HCT116 (cell line): ENCODE measurements at regions not wholly inside any gene's neighbourhood (a gene's known extent, or its start where the extent isn't known, plus 50 kb on each side); places are given as distances from the start of the nearest gene placed in this dataset.

Source experiments
- ATAC-seq: fragments of 200-7000 bp; cut with Tn5 transposase; 2 replicates; pipeline ENCODE4 v1.9.1; 2020; ENCODE audit warnings: mild to moderate bottlenecking, moderate library complexity
- BruUV-seq: library from RNA; stranded (reverse); fragments of 400-500 nt; replicated peaks from 2 replicates; lab custom pipeline; 2021; lab: Mats Ljungman, UMichigan
- CTCF ChIA-PET: fragments of 300-600 bp; sonication (Branson Sonifier 250); formaldehyde crosslinking; loops from one replicate; lab custom pipeline; 2021; ENCODE audit warnings: antibody characterized with exemption; lab: Charles Lee
- POLR2A ChIA-PET: fragments of 300-600, 350-600 bp; sonication (Branson Sonifier 250); formaldehyde crosslinking; loops from one replicate; lab custom pipeline; 2021; ENCODE audit warnings: antibody characterized with exemption; lab: Charles Lee
- RAD21 ChIA-PET, 2 experiments: fragments of 300-600 bp; sonication (Branson Sonifier 250); formaldehyde crosslinking; loops; one replicate each; lab custom pipeline; 2023; ENCODE audit warnings: low total read pairs in 2 of 2; ENCODE audit not compliant: uncharacterized antibody in 2 of 2, unreplicated experiment in 2 of 2, low non-redundant PET in 1 of 2; lab: Charles Lee
- DNase-seq: peaks from one replicate; pipeline ENCODE4 v3.0.0-alpha.2; 2010; ENCODE audit warnings: low read depth, low spot score
- H2AFZ ChIP-seq: fragments of 200-600 bp; shearing (Covaris generic), sonication (generic); 2 replicates; pipeline ENCODE4 v1.6.1; 2017; ENCODE audit warnings: low read depth, mixed run types, mixed read lengths, antibody characterized with exemption, low read length; ENCODE audit not compliant: poor library complexity, severe bottlenecking
- H3K27ac ChIP-seq: 2 replicates; pipeline ENCODE4 v1.5.1; 2012; ENCODE audit warnings: low read depth, low read length
- H3K27me3 ChIP-seq: fragments of 200-600 bp; sonication (generic); 2 replicates; pipeline ENCODE4 v1.6.1; 2016; ENCODE audit warnings: mixed run types, low read length, mixed read lengths; ENCODE audit not compliant: insufficient read depth
- H3K36me3 ChIP-seq, 2 experiments: fragments of 200-500 bp in 1 of 2; fragments of 200-600 bp in 1 of 2; sonication (Bioruptor generic) in 1 of 2; sonication (generic) in 1 of 2; 2 replicates each; pipeline versions ENCODE4 v1.5.1 to v1.6.1; 2014 to 2016; ENCODE audit warnings: low read length in 2 of 2, inconsistent platforms in 1 of 2, mixed read lengths in 1 of 2, mixed run types in 1 of 2; ENCODE audit not compliant: insufficient read depth in 2 of 2, control insufficient read depth in 1 of 2
- H3K4me1 ChIP-seq, 2 experiments: fragments of 200-600 bp in 1 of 2; sonication (generic) in 1 of 2; 2 replicates each; pipeline versions ENCODE4 v1.5.1 to v1.6.1; 2012 to 2017; ENCODE audit warnings: low read length in 2 of 2, inconsistent platforms in 1 of 2, mild to moderate bottlenecking in 1 of 2, mixed read lengths in 1 of 2, mixed run types in 1 of 2, moderate library complexity in 1 of 2; ENCODE audit not compliant: insufficient read depth in 2 of 2, control insufficient read depth in 1 of 2
- H3K4me2 ChIP-seq: fragments of 200-600 bp; sonication (generic); 2 replicates; pipeline ENCODE4 v1.6.1; 2017; ENCODE audit warnings: mixed run types, low read length, mixed read lengths
- H3K4me3 ChIP-seq, 2 experiments: fragments of 200-600 bp in 1 of 2; sonication (generic) in 1 of 2; replicated peaks in 1 of 2; 2 replicates each; pipeline ENCODE4 v1.5.1; 2011 to 2016; ENCODE audit warnings: low read length in 2 of 2, control low read depth in 1 of 2, low read depth in 1 of 2, mild to moderate bottlenecking in 1 of 2, mixed read lengths in 1 of 2, mixed run types in 1 of 2
- H3K79me2 ChIP-seq: fragments of 200-600 bp; sonication (generic); 2 replicates; pipeline ENCODE4 v1.6.1; 2017; ENCODE audit warnings: mild to moderate bottlenecking, mixed run types, low read length, moderate library complexity, mixed read lengths; ENCODE audit not compliant: insufficient read depth
- H3K9ac ChIP-seq: fragments of 200-600 bp; sonication (generic); 2 replicates; pipeline ENCODE4 v1.6.1; 2016; ENCODE audit warnings: low read length, mixed read lengths
- H3K9me2 ChIP-seq: fragments of 200-600 bp; sonication (generic), shearing (Covaris generic); 2 replicates; pipeline ENCODE4 v1.6.1; 2017; ENCODE audit warnings: mixed run types, mild to moderate bottlenecking, moderate library complexity; ENCODE audit not compliant: insufficient read depth
- H3K9me3 ChIP-seq, 2 experiments: fragments of 200-500 bp in 1 of 2; fragments of 200-600 bp in 1 of 2; sonication (Bioruptor generic) in 1 of 2; sonication (generic) in 1 of 2; 2 replicates each; pipeline ENCODE4 v1.6.1; 2014 to 2017; ENCODE audit warnings: low read length in 2 of 2, mixed read lengths in 2 of 2, inconsistent platforms in 1 of 2, low read depth in 1 of 2, mild to moderate bottlenecking in 1 of 2, mixed run types in 1 of 2, moderate library complexity in 1 of 2; ENCODE audit not compliant: control insufficient read depth in 1 of 2, insufficient read depth in 1 of 2
- H4K20me1 ChIP-seq: fragments of 200-600 bp; sonication (generic), shearing (Covaris generic); 2 replicates; pipeline ENCODE4 v1.6.1; 2017; ENCODE audit warnings: mixed run types, mild to moderate bottlenecking, moderate library complexity; ENCODE audit not compliant: insufficient read depth
- CBX3 ChIP-seq: IDR thresholded peaks from 2 replicates; pipeline ENCODE4 v1.6.1; 2012; ENCODE audit warnings: low read depth
- CEBPB ChIP-seq: IDR thresholded peaks from 2 replicates; pipeline ENCODE4 v1.6.1; 2012; ENCODE audit warnings: low read depth
- EGR1 ChIP-seq: IDR thresholded peaks from 2 replicates; pipeline ENCODE4 v1.6.1; 2012; ENCODE audit warnings: low read depth
- ELF1 ChIP-seq: IDR thresholded peaks from 2 replicates; pipeline ENCODE4 v1.6.1; 2012; ENCODE audit warnings: low read depth, borderline replicate concordance
- EZH2 ChIP-seq: fragments of 200-600 bp; sonication (generic); IDR thresholded peaks from 2 replicates; pipeline ENCODE4 v1.6.1; 2017; ENCODE audit warnings: antibody characterized with exemption, mixed run types
- EZH2phosphoT487 ChIP-seq: fragments of 200-600 bp; IDR thresholded peaks from 2 replicates; pipeline ENCODE4 v1.6.1; 2018; ENCODE audit warnings: antibody characterized with exemption, borderline replicate concordance
- SP1 ChIP-seq: IDR thresholded peaks from 2 replicates; pipeline ENCODE4 v1.6.1; 2012; ENCODE audit warnings: low read depth
- TCF7L2 ChIP-seq: IDR thresholded peaks from 2 replicates; pipeline ENCODE4 v1.7.0; 2011; ENCODE audit warnings: borderline replicate concordance, inconsistent platforms; ENCODE audit not compliant: insufficient read depth, insufficient read length; ENCODE audit errors: extremely low read depth
- ZFX ChIP-seq: fragments of 450-650 bp; IDR thresholded peaks from 2 replicates; pipeline ENCODE4 v1.6.1; 2017
- ZNF274 ChIP-seq: fragments of 200-500 bp; sonication (Bioruptor generic); IDR thresholded peaks from 2 replicates; pipeline ENCODE4 v1.6.1; 2014; ENCODE audit warnings: mild to moderate bottlenecking, low read depth, low read length, inconsistent platforms
- intact Hi-C: fragments of 100-400 bp; cut with micrococcal nuclease; formaldehyde crosslinking; loops from 2 replicates; pipeline ENCODE4 v1.10.0; 2022
- TF ChIP-seq, protein P1 (sequence below): IDR thresholded peaks from 2 replicates; pipeline ENCODE4 v1.6.1; 2011; ENCODE audit warnings: mild to moderate bottlenecking, low read length, moderate library complexity; ENCODE audit not compliant: insufficient replicate concordance; ENCODE audit errors: extremely low read depth
- TF ChIP-seq, protein P2 (sequence below), 3 experiments: fragments of 200-600 bp in 1 of 3; sonication (generic) in 1 of 3; IDR thresholded peaks in 2 of 3; conservative IDR thresholded peaks in 1 of 3; 2 replicates each; pipeline ENCODE4 v1.5.1; 2012 to 2017; ENCODE audit warnings: low read depth in 2 of 3, low read length in 2 of 3, antibody characterized with exemption in 1 of 3, borderline replicate concordance in 1 of 3, control low read depth in 1 of 3, mild to moderate bottlenecking in 1 of 3, mixed read lengths in 1 of 3, mixed run types in 1 of 3, moderate library complexity in 1 of 3; ENCODE audit not compliant: insufficient read depth in 1 of 3
- TF ChIP-seq, protein P3 (sequence below): IDR thresholded peaks from 2 replicates; pipeline ENCODE4 v1.6.1; 2012

DNA sequence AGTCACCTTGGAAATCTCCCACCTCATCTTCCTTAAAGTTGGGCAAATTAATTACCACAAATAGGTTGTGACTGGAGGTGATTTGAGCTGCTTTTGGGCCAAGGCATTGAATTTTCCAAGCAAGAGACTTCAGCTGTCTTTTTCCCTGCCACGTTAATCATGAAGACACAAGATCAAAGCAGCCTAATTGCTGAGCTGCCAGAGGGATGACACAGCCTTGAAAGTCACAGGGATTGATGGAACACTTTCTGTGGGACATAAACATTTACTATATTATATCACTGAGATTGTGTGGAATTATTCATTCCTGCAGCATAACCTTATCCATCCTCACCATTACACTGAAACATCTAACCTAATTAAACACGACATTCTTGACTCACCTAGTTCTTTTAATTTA, 172.2 kb downstream of the FAM170A start:
- Histone ChIP-seq H3K9ac (no peak overlapping the region), H2AFZ (no peak overlapping the region), H3K27me3 (no peaks in the 10 kb centered on the region), H3K36me3 (no peaks in the 10 kb centered on the region), H3K79me2 (no peaks in the 10 kb centered on the region), H3K4me3 (no peak overlapping the region), H4K20me1 (no peaks in the 10 kb centered on the region), H3K9me3 (no peaks in the 10 kb centered on the region), H3K27ac (no peak overlapping the region), H3K9me2 (no peaks in the 10 kb centered on the region), H3K4me2 (no peak overlapping the region), H3K4me1 (no peaks in the 10 kb centered on the region)
- no peak for DNase-seq
- ChIA-PET RAD21 (no interaction called here), POLR2A (no interaction called here), CTCF (no interaction called here)
- BruUV-seq = no TSS peak
- no peak for ATAC-seq
- TF ChIP-seq CBX3 (no peak), CEBPB (no peak), EGR1 (no peak), SP1 (no peak)
- TF ChIP-seq, protein P1, sequence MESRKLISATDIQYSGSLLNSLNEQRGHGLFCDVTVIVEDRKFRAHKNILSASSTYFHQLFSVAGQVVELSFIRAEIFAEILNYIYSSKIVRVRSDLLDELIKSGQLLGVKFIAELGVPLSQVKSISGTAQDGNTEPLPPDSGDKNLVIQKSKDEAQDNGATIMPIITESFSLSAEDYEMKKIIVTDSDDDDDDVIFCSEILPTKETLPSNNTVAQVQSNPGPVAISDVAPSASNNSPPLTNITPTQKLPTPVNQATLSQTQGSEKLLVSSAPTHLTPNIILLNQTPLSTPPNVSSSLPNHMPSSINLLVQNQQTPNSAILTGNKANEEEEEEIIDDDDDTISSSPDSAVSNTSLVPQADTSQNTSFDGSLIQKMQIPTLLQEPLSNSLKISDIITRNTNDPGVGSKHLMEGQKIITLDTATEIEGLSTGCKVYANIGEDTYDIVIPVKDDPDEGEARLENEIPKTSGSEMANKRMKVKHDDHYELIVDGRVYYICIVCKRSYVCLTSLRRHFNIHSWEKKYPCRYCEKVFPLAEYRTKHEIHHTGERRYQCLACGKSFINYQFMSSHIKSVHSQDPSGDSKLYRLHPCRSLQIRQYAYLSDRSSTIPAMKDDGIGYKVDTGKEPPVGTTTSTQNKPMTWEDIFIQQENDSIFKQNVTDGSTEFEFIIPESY = no peak
- intact Hi-C loops = no loop called here

DNA sequence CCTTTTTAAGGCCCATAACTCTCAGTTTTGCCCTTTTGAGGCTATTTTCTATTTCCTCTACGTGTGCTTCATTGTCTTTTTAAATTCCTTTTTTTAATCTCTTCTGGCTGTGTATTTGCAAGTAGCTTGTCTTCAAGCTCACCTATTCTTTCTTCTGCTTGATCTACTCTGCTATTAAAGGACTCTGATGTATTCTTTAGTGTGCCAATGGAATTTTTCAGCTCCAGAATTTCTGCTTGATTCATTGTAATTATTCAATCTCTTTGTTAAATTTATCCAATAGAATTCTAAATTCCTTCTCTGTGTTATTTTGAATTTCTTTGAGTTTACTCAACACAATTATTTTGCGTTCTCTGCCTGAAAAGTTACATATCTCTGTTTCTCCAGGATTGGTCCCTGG, 178.7 kb downstream of the FAM170A start:
- Histone ChIP-seq H3K79me2 (no peaks in the 10 kb centered on the region), H4K20me1 (no peaks in the 10 kb centered on the region), H3K27ac (no peak overlapping the region), H3K9me2 (no peaks in the 10 kb centered on the region), H3K4me3 (no peak overlapping the region), H3K36me3 (no peaks in the 10 kb centered on the region)
- no peak for DNase-seq
- ChIA-PET RAD21 (no interaction called here), CTCF (no interaction called here)
- TF ChIP-seq, protein P2, sequence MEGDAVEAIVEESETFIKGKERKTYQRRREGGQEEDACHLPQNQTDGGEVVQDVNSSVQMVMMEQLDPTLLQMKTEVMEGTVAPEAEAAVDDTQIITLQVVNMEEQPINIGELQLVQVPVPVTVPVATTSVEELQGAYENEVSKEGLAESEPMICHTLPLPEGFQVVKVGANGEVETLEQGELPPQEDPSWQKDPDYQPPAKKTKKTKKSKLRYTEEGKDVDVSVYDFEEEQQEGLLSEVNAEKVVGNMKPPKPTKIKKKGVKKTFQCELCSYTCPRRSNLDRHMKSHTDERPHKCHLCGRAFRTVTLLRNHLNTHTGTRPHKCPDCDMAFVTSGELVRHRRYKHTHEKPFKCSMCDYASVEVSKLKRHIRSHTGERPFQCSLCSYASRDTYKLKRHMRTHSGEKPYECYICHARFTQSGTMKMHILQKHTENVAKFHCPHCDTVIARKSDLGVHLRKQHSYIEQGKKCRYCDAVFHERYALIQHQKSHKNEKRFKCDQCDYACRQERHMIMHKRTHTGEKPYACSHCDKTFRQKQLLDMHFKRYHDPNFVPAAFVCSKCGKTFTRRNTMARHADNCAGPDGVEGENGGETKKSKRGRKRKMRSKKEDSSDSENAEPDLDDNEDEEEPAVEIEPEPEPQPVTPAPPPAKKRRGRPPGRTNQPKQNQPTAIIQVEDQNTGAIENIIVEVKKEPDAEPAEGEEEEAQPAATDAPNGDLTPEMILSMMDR (IDR thresholded peaks at IDR 0.05 in 2 of 3, conservative IDR thresholded peaks at IDR 0.05 in 1 of 3; ENCODE audit: borderline replicate concordance in 1 of 3, insufficient read depth in 1 of 3, low read depth in 2 of 3, low read length in 2 of 3) = no peak
- TF ChIP-seq TCF7L2 = no peak
- TF ChIP-seq ELF1 = no peak
- TF ChIP-seq, protein P3, sequence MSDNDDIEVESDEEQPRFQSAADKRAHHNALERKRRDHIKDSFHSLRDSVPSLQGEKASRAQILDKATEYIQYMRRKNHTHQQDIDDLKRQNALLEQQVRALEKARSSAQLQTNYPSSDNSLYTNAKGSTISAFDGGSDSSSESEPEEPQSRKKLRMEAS = no peak
- TF ChIP-seq, protein P1 = no peak
- TF ChIP-seq EZH2phosphoT487 = no peak
- no peak for TF ChIP-seq EGR1
- no peak for TF ChIP-seq ZFX
- TF ChIP-seq EZH2 = no peak
- no peak for TF ChIP-seq ZNF274
- TF ChIP-seq, all 23 proteins: peak for 0
- intact Hi-C loops = no loop called here
- BruUV-seq = no TSS peak
- Histone ChIP-seq H3K4me2 (no peak overlapping the region), H3K27me3 (no peaks in the 10 kb centered on the region), H3K9ac (no peak overlapping the region), H3K9me3 (no peaks in the 10 kb centered on the region), H2AFZ (no peak overlapping the region), H3K4me1 (no peaks in the 10 kb centered on the region)
- no peak for ATAC-seq
- POLR2A ChIA-PET = no interaction called here
